ENCODE measurements at regions not wholly inside any gene's neighbourhood (a gene's known extent, or its start where the extent isn't known, plus 50 kb on each side); places are given as distances from the start of the nearest gene placed in this dataset.

- no peak for DNase-seq (ENCODE audit: low read depth, low spot score)
- ChIA-PET CTCF (interaction anchor here (0.6 to 1.2 kb wide), 2 partner anchors 11 to 13 kb away, joined by 3 to 4 read pairs; no protein-coding TSS in a partner anchor), SMC1A (ENCODE audit: uncharacterized antibody, unreplicated experiment) (no interaction called here), POLR2A (no interaction called here), RAD21 (ENCODE audit: unreplicated experiment) (no interaction called here)
- WGBS (ENCODE audit: insufficient coverage, insufficient replicate concordance, low lambda C conversion rate, missing lambda C conversion rate), result 2% methylated on average over 2 of the region's 2 CpGs
- no peaks in the 10 kb centered on the region for H3K27me3 ChIP-seq (replicated peaks in 1 of 2; ENCODE audit: control insufficient read depth in 2 of 2, insufficient read depth in 2 of 2, low read length in 1 of 2)
- H2AFZ ChIP-seq (ENCODE audit: control insufficient read depth, low read depth, low read length), result no peak overlapping the region
- H3K9ac ChIP-seq (ENCODE audit: control insufficient read depth, insufficient read depth, low read length), result no peak overlapping the region
- no peaks in the 10 kb centered on the region; the same call in 2 of the 3 replicates for H3K9me3 ChIP-seq (replicated peaks; ENCODE audit: control insufficient read depth, insufficient read depth, low read length)
- no peak for ATAC-seq
- H4K20me1 ChIP-seq (ENCODE audit: control insufficient read depth, insufficient read depth), result no peaks in the 10 kb centered on the region
- no peak for FAIRE-seq
- no peak overlapping the region for H3K4me3 ChIP-seq
- H3K36me3 ChIP-seq (ENCODE audit: control insufficient read depth in 2 of 2, insufficient read depth in 2 of 2, low read length in 1 of 2), result no peaks in the 10 kb centered on the region
- H3K4me2 ChIP-seq (ENCODE audit: control insufficient read depth, insufficient read depth), result no peak overlapping the region
- in situ Hi-C loops (cut with MboI) (no loop called here), intact Hi-C loops (cut with micrococcal nuclease; ENCODE audit: unreplicated experiment) (no loop called here)
- no peak for TF ChIP-seq SRF (IDR thresholded peaks at IDR 0.05; ENCODE audit: low read depth in 2 of 2, low read length in 2 of 2)
- no peak for TF ChIP-seq KDM1A (IDR thresholded peaks at IDR 0.05; ENCODE audit: borderline replicate concordance)
- TF ChIP-seq NFXL1 (IDR thresholded peaks at IDR 0.05; ENCODE audit: borderline replicate concordance), result no peak
- TF ChIP-seq JUND (IDR thresholded peaks at IDR 0.05; ENCODE audit: low read depth, low read length), result no peak
- no peak for TF ChIP-seq SUZ12 (IDR thresholded peaks at IDR 0.05; ENCODE audit: unreplicated experiment)
- TF ChIP-seq SKIL (IDR thresholded peaks at IDR 0.05; ENCODE audit: low read depth, poor library complexity, severe bottlenecking), result no peak
- TF ChIP-seq BMI1 (IDR thresholded peaks at IDR 0.05; ENCODE audit: borderline replicate concordance), result no peak
- no TSS peak for BruUV-seq (replicated peaks)
- H3K4me1 ChIP-seq (ENCODE audit: control insufficient read depth, insufficient read depth, low read length), result no peaks in the 10 kb centered on the region
- no peak overlapping the region for H3K27ac ChIP-seq (ENCODE audit: control insufficient read depth, insufficient read depth)
- no peaks in the 10 kb centered on the region for H3K79me2 ChIP-seq (ENCODE audit: control insufficient read depth, insufficient read depth, low read length)
Measured at GRCh38 chr10:91571671-91572070, 61.2 kb downstream of the PPP1R3C start.
